G401 (cell line): ENCODE measurements at regions not wholly inside any gene's neighbourhood (a gene's known extent, or its start where the extent isn't known, plus 50 kb on each side); places are given as distances from the start of the nearest gene placed in this dataset.
"Not testable (repeated sequence)": the region's sequence is repeated elsewhere in the genome, so short reads cannot be mapped to it uniquely, and the experiment has no call there.

Experiments used
- DNase-seq: peaks from one replicate; pipeline ENCODE4 v3.0.0-alpha.2; 2015; ENCODE audit warnings: low spot score
- in situ Hi-C: cut with HindIII; loops from 2 replicates; pipeline ENCODE4 v1.10.0; 2016; ENCODE audit warnings: low sequenced_read_pairs, mixed read lengths

GRCh38 chr18:6520901-6521300 lies 106.2 kb upstream of the L3MBTL4 start:
- DNase-seq: no peak
- in situ Hi-C loops: no loop called here

GRCh38 chr18:6521803-6522418 lies 107.2 kb upstream of the L3MBTL4 start:
- no peak for DNase-seq
- in situ Hi-C loops: no loop called here

- no peak for DNase-seq
- in situ Hi-C loops: no loop called here
Observed at GRCh38 chr18:6525604-6526003, 110.9 kb upstream of the L3MBTL4 start.

- DNase-seq: no peak
- in situ Hi-C loops: no loop called here
Observed at GRCh38 chr18:6537475-6537874, 122.8 kb upstream of the L3MBTL4 start.

GRCh38 chr18:6541131-6541679 lies 126.5 kb upstream of the L3MBTL4 start:
- peak; percentile 25 for DNase-seq
- in situ Hi-C loops: not testable (repeated sequence)

GRCh38 chr18:6542296-6542695 lies 127.6 kb upstream of the L3MBTL4 start:
- in situ Hi-C loops: no loop called here
- no peak for DNase-seq

- DNase-seq: peak; percentile 79
- in situ Hi-C loops: no loop called here
Observed at GRCh38 chr18:6543330-6543908, 128.7 kb upstream of the L3MBTL4 start.

- DNase-seq: peak; percentile 13
- in situ Hi-C loops: no loop called here
Observed at GRCh38 chr18:6546229-6546628, 131.5 kb upstream of the L3MBTL4 start.

GRCh38 chr18:6547476-6547875 lies 132.8 kb upstream of the L3MBTL4 start:
- in situ Hi-C loops: no loop called here
- no peak for DNase-seq

GRCh38 chr18:6553234-6553900 lies 138.7 kb upstream of the L3MBTL4 start:
- DNase-seq: no peak
- in situ Hi-C loops: no loop called here

GRCh38 chr18:6557057-6557769 lies 142.5 kb upstream of the L3MBTL4 start:
- DNase-seq: peak; percentile 58
- in situ Hi-C loops: no loop called here

- peak; percentile 67 for DNase-seq
- in situ Hi-C loops: no loop called here
Observed at GRCh38 chr18:6557770-6558248, 143.1 kb upstream of the L3MBTL4 start.

- no peak for DNase-seq
Observed at GRCh38 chr18:6558446-6559156, 143.9 kb upstream of the L3MBTL4 start.

GRCh38 chr18:6559296-6559695 lies 144.6 kb upstream of the L3MBTL4 start:
- DNase-seq: no peak
- in situ Hi-C loops: no loop called here

More at GRCh38 chr18:6558446-6559156, 143.9 kb upstream of the L3MBTL4 start:
- in situ Hi-C loops: no loop called here

- in situ Hi-C loops: no loop called here
- DNase-seq: peak; percentile 44
Observed at GRCh38 chr18:6561016-6561415, 146.3 kb upstream of the L3MBTL4 start.

- in situ Hi-C loops: no loop called here
- DNase-seq: no peak
Observed at GRCh38 chr18:6561420-6561861, 146.7 kb upstream of the L3MBTL4 start.

- DNase-seq: peak; percentile 65
- in situ Hi-C loops: no loop called here
Observed at GRCh38 chr18:6561862-6562291, 147.2 kb upstream of the L3MBTL4 start.

GRCh38 chr18:6563896-6564295 lies 149.2 kb upstream of the L3MBTL4 start:
- DNase-seq: no peak
- in situ Hi-C loops: no loop called here
